ENCODE measurements at regions not wholly inside any gene's neighbourhood (a gene's known extent, or its start where the extent isn't known, plus 50 kb on each side); places are given as distances from the start of the nearest gene placed in this dataset.

DNA sequence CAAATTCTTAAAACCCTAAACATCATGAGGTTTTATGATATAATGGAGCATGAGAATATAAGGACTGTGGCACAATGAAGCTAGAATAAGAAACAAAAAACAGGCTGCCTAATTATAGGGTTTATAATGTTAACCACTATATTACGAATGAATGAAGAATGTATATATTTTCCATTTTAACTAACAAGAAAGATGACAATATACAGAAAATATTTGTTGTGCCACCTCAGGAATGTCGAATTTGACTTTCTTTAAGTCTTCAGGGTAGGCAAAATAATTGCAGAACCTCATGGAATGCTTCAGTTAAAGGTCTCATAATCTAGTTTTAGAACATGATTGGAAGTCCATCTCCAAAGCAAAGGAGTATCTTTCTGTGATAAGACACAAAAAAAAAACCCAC lies 282.9 kb upstream of the SLC8A1 start:
- 100% methylated on average over 1 of the region's 2 CpGs for WGBS
- Histone ChIP-seq H3K9ac (ENCODE audit: low read depth, low read length) (no peak overlapping the region), H3K27ac (ENCODE audit: low read depth, low read length) (no peak overlapping the region), H3K27me3 (ENCODE audit: insufficient read depth, low read length) (no peaks in the 10 kb centered on the region), H3K4me3 (ENCODE audit: low read length) (no peak overlapping the region), H3K4me1 (ENCODE audit: insufficient read depth, low read length) (peaks cover 18% of the 10 kb centered on the region), H3K36me3 (ENCODE audit: insufficient read depth, low read length) (no peaks in the 10 kb centered on the region), H3K9me3 (ENCODE audit: insufficient read depth, low read depth, low read length) (no peaks in the 10 kb centered on the region)

- Histone ChIP-seq H3K4me3 (ENCODE audit: low read length) (no peak overlapping the region), H3K9ac (ENCODE audit: low read depth, low read length) (no peak overlapping the region), H3K27me3 (ENCODE audit: insufficient read depth, low read length) (no peaks in the 10 kb centered on the region), H3K9me3 (ENCODE audit: insufficient read depth, low read depth, low read length) (no peaks in the 10 kb centered on the region), H3K4me1 (ENCODE audit: insufficient read depth, low read length) (peaks cover 18% of the 10 kb centered on the region), H3K27ac (ENCODE audit: low read depth, low read length) (no peak overlapping the region), H3K36me3 (ENCODE audit: insufficient read depth, low read length) (no peaks in the 10 kb centered on the region)
- WGBS, result 94% methylated on average over 4 of the region's 4 CpGs
Observed at GRCh38 chr2:40737180-40737579, 285.3 kb upstream of the SLC8A1 start.

- Histone ChIP-seq H3K27ac (ENCODE audit: low read depth, low read length) (no peak overlapping the region), H3K36me3 (ENCODE audit: insufficient read depth, low read length) (no peaks in the 10 kb centered on the region), H3K9ac (ENCODE audit: low read depth, low read length) (no peak overlapping the region), H3K4me1 (ENCODE audit: insufficient read depth, low read length) (no peaks in the 10 kb centered on the region), H3K4me3 (ENCODE audit: low read length) (no peak overlapping the region), H3K27me3 (ENCODE audit: insufficient read depth, low read length) (no peaks in the 10 kb centered on the region), H3K9me3 (ENCODE audit: insufficient read depth, low read depth, low read length) (no peaks in the 10 kb centered on the region)
- WGBS, result 89% methylated on average over 1 of the region's 1 CpG
Observed at GRCh38 chr2:40740419-40740818, 288.5 kb upstream of the SLC8A1 start.

GRCh38 chr2:40741532-40741931 lies 289.6 kb upstream of the SLC8A1 start:
- Histone ChIP-seq H3K4me1 (ENCODE audit: insufficient read depth, low read length) (no peaks in the 10 kb centered on the region), H3K9me3 (ENCODE audit: insufficient read depth, low read depth, low read length) (no peaks in the 10 kb centered on the region), H3K36me3 (ENCODE audit: insufficient read depth, low read length) (no peaks in the 10 kb centered on the region), H3K9ac (ENCODE audit: low read depth, low read length) (no peak overlapping the region), H3K4me3 (ENCODE audit: low read length) (no peak overlapping the region), H3K27ac (ENCODE audit: low read depth, low read length) (no peak overlapping the region), H3K27me3 (ENCODE audit: insufficient read depth, low read length) (no peaks in the 10 kb centered on the region)
- 98% methylated on average over 2 of the region's 2 CpGs for WGBS

GRCh38 chr2:40746191-40746590 lies 294.3 kb upstream of the SLC8A1 start:
- Histone ChIP-seq H3K36me3 (ENCODE audit: insufficient read depth, low read length) (no peaks in the 10 kb centered on the region), H3K27me3 (ENCODE audit: insufficient read depth, low read length) (no peaks in the 10 kb centered on the region), H3K4me3 (ENCODE audit: low read length) (no peak overlapping the region), H3K9ac (ENCODE audit: low read depth, low read length) (no peak overlapping the region), H3K9me3 (ENCODE audit: insufficient read depth, low read depth, low read length) (no peaks in the 10 kb centered on the region), H3K27ac (ENCODE audit: low read depth, low read length) (no peak overlapping the region), H3K4me1 (ENCODE audit: insufficient read depth, low read length) (no peaks in the 10 kb centered on the region)
- 93% methylated on average over 5 of the region's 5 CpGs for WGBS

DNA sequence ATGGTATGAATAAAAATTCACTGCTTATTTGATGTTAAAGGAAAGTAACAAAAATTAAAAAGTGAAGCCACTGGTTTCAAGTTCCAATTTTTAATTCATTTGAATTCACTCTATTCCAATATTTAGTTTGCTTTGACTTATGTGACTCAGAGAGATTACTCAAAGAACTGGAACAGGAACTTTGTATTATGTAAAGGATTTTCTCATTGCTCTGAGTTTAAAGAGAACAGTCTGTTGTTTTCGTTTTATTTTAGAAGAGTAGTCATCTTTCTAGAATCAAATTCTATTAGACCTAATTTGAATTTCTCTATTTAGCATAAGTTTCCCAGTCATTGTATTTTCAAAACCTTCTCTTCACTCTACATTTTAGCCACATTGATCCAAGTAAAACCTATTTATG lies 300.1 kb upstream of the SLC8A1 start:
- no peaks in the 10 kb centered on the region for H3K27me3 ChIP-seq (ENCODE audit: insufficient read depth, low read length)
- no peaks in the 10 kb centered on the region for H3K4me1 ChIP-seq (ENCODE audit: insufficient read depth, low read length)
- no peak overlapping the region for H3K27ac ChIP-seq (ENCODE audit: low read depth, low read length)
- no peak overlapping the region for H3K4me3 ChIP-seq (ENCODE audit: low read length)
- no peaks in the 10 kb centered on the region for H3K36me3 ChIP-seq (ENCODE audit: insufficient read depth, low read length)
- no peak overlapping the region for H3K9ac ChIP-seq (ENCODE audit: low read depth, low read length)
- WGBS, result no CpG with 5 or more reads among the region's 1 CpG
- no peaks in the 10 kb centered on the region for H3K9me3 ChIP-seq (ENCODE audit: insufficient read depth, low read depth, low read length)

DNA sequence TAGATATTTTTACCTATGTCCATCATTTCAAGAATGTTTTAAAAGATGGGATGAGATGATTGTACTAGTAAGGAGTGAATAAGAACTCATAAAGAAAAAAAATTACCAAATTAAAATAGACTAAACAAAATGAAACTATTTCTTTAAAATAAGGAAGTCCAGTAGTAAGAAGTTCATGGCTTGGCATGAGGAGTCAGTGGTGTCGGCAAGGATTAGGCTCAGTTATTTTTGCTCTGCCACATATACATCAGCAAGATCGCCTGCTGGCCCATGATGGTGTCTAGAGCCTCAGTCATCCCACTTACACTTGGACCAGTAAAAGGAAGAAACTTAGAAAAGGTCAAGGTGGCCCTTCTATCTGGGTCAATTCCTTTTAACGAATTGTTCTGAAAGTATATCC lies 300.9 kb upstream of the SLC8A1 start:
- Histone ChIP-seq H3K36me3 (ENCODE audit: insufficient read depth, low read length) (no peaks in the 10 kb centered on the region), H3K27ac (ENCODE audit: low read depth, low read length) (no peak overlapping the region), H3K27me3 (ENCODE audit: insufficient read depth, low read length) (no peaks in the 10 kb centered on the region), H3K9ac (ENCODE audit: low read depth, low read length) (no peak overlapping the region), H3K9me3 (ENCODE audit: insufficient read depth, low read depth, low read length) (no peaks in the 10 kb centered on the region), H3K4me3 (ENCODE audit: low read length) (no peak overlapping the region), H3K4me1 (ENCODE audit: insufficient read depth, low read length) (no peaks in the 10 kb centered on the region)
- 88% methylated on average over 3 of the region's 3 CpGs for WGBS

GRCh38 chr2:40754912-40755311 lies 303.0 kb upstream of the SLC8A1 start:
- Histone ChIP-seq H3K9ac (ENCODE audit: low read depth, low read length) (no peak overlapping the region), H3K9me3 (ENCODE audit: insufficient read depth, low read depth, low read length) (no peaks in the 10 kb centered on the region), H3K27me3 (ENCODE audit: insufficient read depth, low read length) (no peaks in the 10 kb centered on the region), H3K4me1 (ENCODE audit: insufficient read depth, low read length) (no peaks in the 10 kb centered on the region), H3K4me3 (ENCODE audit: low read length) (no peak overlapping the region), H3K27ac (ENCODE audit: low read depth, low read length) (no peak overlapping the region), H3K36me3 (ENCODE audit: insufficient read depth, low read length) (no peaks in the 10 kb centered on the region)

GRCh38 chr2:40758401-40759155 lies 306.7 kb upstream of the SLC8A1 start:
- no peaks in the 10 kb centered on the region for H3K27me3 ChIP-seq (ENCODE audit: insufficient read depth, low read length)
- no peaks in the 10 kb centered on the region for H3K36me3 ChIP-seq (ENCODE audit: insufficient read depth, low read length)
- H3K9ac ChIP-seq (ENCODE audit: low read depth, low read length), result no peak overlapping the region
- no peak overlapping the region for H3K27ac ChIP-seq (ENCODE audit: low read depth, low read length)
- H3K4me1 ChIP-seq (ENCODE audit: insufficient read depth, low read length), result no peaks in the 10 kb centered on the region
- H3K4me3 ChIP-seq (ENCODE audit: low read length), result no peak overlapping the region
- 94% methylated on average over 3 of the region's 4 CpGs for WGBS
- no peaks in the 10 kb centered on the region for H3K9me3 ChIP-seq (ENCODE audit: insufficient read depth, low read depth, low read length)

GRCh38 chr2:40760071-40760666 lies 308.3 kb upstream of the SLC8A1 start:
- Histone ChIP-seq H3K4me3 (ENCODE audit: low read length) (no peak overlapping the region), H3K4me1 (ENCODE audit: insufficient read depth, low read length) (no peaks in the 10 kb centered on the region), H3K27me3 (ENCODE audit: insufficient read depth, low read length) (no peaks in the 10 kb centered on the region), H3K36me3 (ENCODE audit: insufficient read depth, low read length) (no peaks in the 10 kb centered on the region), H3K9me3 (ENCODE audit: insufficient read depth, low read depth, low read length) (no peaks in the 10 kb centered on the region), H3K27ac (ENCODE audit: low read depth, low read length) (no peak overlapping the region), H3K9ac (ENCODE audit: low read depth, low read length) (no peak overlapping the region)
- 60% methylated on average over 4 of the region's 5 CpGs for WGBS

GRCh38 chr2:40773291-40773690 lies 321.4 kb upstream of the SLC8A1 start:
- Histone ChIP-seq H3K27ac (ENCODE audit: low read depth, low read length) (no peak overlapping the region), H3K9me3 (ENCODE audit: insufficient read depth, low read depth, low read length) (no peaks in the 10 kb centered on the region), H3K36me3 (ENCODE audit: insufficient read depth, low read length) (no peaks in the 10 kb centered on the region), H3K27me3 (ENCODE audit: insufficient read depth, low read length) (no peaks in the 10 kb centered on the region), H3K4me3 (ENCODE audit: low read length) (no peak overlapping the region), H3K9ac (ENCODE audit: low read depth, low read length) (no peak overlapping the region), H3K4me1 (ENCODE audit: insufficient read depth, low read length) (peaks cover 3% of the 10 kb centered on the region; the same call in 1 of the 2 replicates)
- 95% methylated on average over 2 of the region's 2 CpGs for WGBS

All from HUES64 (cell line).